Neural cell (in vitro differentiated cells): ENCODE measurements at regions not wholly inside any gene's neighbourhood (a gene's known extent, or its start where the extent isn't known, plus 50 kb on each side); places are given as distances from the start of the nearest gene placed in this dataset.

Source experiments
- H2AFZ ChIP-seq: fragments of 200-600, 300-800 bp; sonication (generic), shearing (Covaris generic); 2 replicates; pipeline ENCODE4 v1.6.0; 2014; ENCODE audit warnings: low read depth, mild to moderate bottlenecking, antibody characterized with exemption, low read length, moderate library complexity
- H3F3A ChIP-seq: fragments of 200-600 bp; shearing (Covaris generic); 2 replicates; pipeline ENCODE4 v1.6.1; 2016; ENCODE audit warnings: mild to moderate bottlenecking, moderate library complexity, mixed read lengths, antibody characterized with exemption, low read length; ENCODE audit not compliant: insufficient read depth, poor library complexity, severe bottlenecking
- H3K27ac ChIP-seq: fragments of 200-600, 300-800 bp; sonication (generic), shearing (Covaris generic); 2 replicates; pipeline ENCODE4 v1.5.1; 2014; ENCODE audit warnings: mild to moderate bottlenecking, low read length, moderate library complexity
- H3K27me3 ChIP-seq: fragments of 300-800, 200-600 bp; sonication (generic), shearing (Covaris generic); 2 replicates; pipeline ENCODE4 v1.6.0; 2014; ENCODE audit warnings: mild to moderate bottlenecking, low read depth, low read length, moderate library complexity; ENCODE audit not compliant: insufficient read depth
- H3K36me3 ChIP-seq: fragments of 300-800, 200-600 bp; sonication (generic), shearing (Covaris generic); 2 replicates; pipeline ENCODE4 v1.5.1; 2014; ENCODE audit warnings: mild to moderate bottlenecking, antibody characterized with exemption, low read length, moderate library complexity; ENCODE audit not compliant: insufficient read depth
- H3K4me2 ChIP-seq: fragments of 300-800, 200-600 bp; sonication (generic), shearing (Covaris generic); 2 replicates; pipeline ENCODE4 v1.6.0; 2014; ENCODE audit warnings: mild to moderate bottlenecking, low read length
- H3K4me3 ChIP-seq: fragments of 300-800, 200-600 bp; sonication (generic), shearing (Covaris generic); 2 replicates; pipeline ENCODE4 v1.5.1; 2014; ENCODE audit warnings: mild to moderate bottlenecking, low read length, moderate library complexity
- H3K79me2 ChIP-seq: fragments of 200-600 bp; shearing (Covaris generic); replicated peaks from 2 replicates; pipeline ENCODE4 v1.6.0; 2014; ENCODE audit warnings: mild to moderate bottlenecking, low read length, moderate library complexity; ENCODE audit not compliant: insufficient read depth
- H3K9ac ChIP-seq: fragments of 300-800, 200-600 bp; sonication (generic), shearing (Covaris generic); 2 replicates; pipeline ENCODE4 v1.6.1; 2016; ENCODE audit warnings: mild to moderate bottlenecking, low read length, mixed read lengths
- H3K9me2 ChIP-seq: fragments of 200-600 bp; shearing (Covaris generic); 2 replicates; pipeline ENCODE4 v1.6.1; 2016; ENCODE audit warnings: mild to moderate bottlenecking, low read length, mixed read lengths; ENCODE audit not compliant: insufficient read depth
- H3K9me3 ChIP-seq: fragments of 200-600, 300-800 bp; sonication (generic), shearing (Covaris generic); 2 replicates; pipeline ENCODE4 v1.6.1; 2016; ENCODE audit warnings: mild to moderate bottlenecking, mixed run types, low read length, moderate library complexity, mixed read lengths
- H4K20me1 ChIP-seq: fragments of 200-600 bp; shearing (Covaris generic); 2 replicates; pipeline ENCODE4 v1.6.1; 2016; ENCODE audit warnings: mild to moderate bottlenecking, mixed run types; ENCODE audit not compliant: insufficient read depth
- CTCF ChIP-seq: fragments of 450-650 bp; IDR thresholded peaks from 2 replicates; pipeline ENCODE4 v1.5.1; 2014; ENCODE audit warnings: antibody characterized with exemption, mild to moderate bottlenecking, moderate library complexity; ENCODE audit not compliant: poor library complexity, severe bottlenecking
- EP300 ChIP-seq: fragments of 450-650 bp; conservative IDR thresholded peaks from 2 replicates; pipeline ENCODE4 v1.6.1; 2014; ENCODE audit warnings: antibody characterized with exemption, mild to moderate bottlenecking, moderate library complexity; ENCODE audit not compliant: poor library complexity, severe bottlenecking
- EZH2 ChIP-seq: fragments of 200-600, 300-800 bp; shearing (Covaris generic), sonication (generic); IDR thresholded peaks from 2 replicates; pipeline ENCODE4 v1.6.1; 2014; ENCODE audit warnings: antibody characterized with exemption, low read length, borderline replicate concordance, mild to moderate bottlenecking; ENCODE audit not compliant: insufficient read depth, poor library complexity, severe bottlenecking
- MXI1 ChIP-seq: fragments of 450-650 bp; conservative IDR thresholded peaks from 2 replicates; pipeline ENCODE4 v1.6.1; 2014; ENCODE audit warnings: antibody characterized with exemption, mild to moderate bottlenecking; ENCODE audit not compliant: poor library complexity, severe bottlenecking
- POLR2AphosphoS5 ChIP-seq: IDR thresholded peaks from 2 replicates; pipeline ENCODE4 v1.6.1; 2012
- RAD21 ChIP-seq: fragments of 450-650 bp; conservative IDR thresholded peaks from 2 replicates; pipeline ENCODE4 v1.6.1; 2014; ENCODE audit warnings: antibody characterized with exemption, mild to moderate bottlenecking, moderate library complexity
- REST ChIP-seq: IDR thresholded peaks from 2 replicates; pipeline ENCODE4 v1.6.1; 2012; ENCODE audit warnings: borderline replicate concordance
- SMC3 ChIP-seq: fragments of 450-650 bp; conservative IDR thresholded peaks from 2 replicates; pipeline ENCODE4 v1.6.1; 2014; ENCODE audit warnings: antibody characterized with exemption, mild to moderate bottlenecking, moderate library complexity; ENCODE audit not compliant: poor library complexity
- TAF1 ChIP-seq: IDR thresholded peaks from 2 replicates; pipeline ENCODE4 v1.6.1; 2012; ENCODE audit warnings: low read depth

- no peak overlapping the region for H2AFZ ChIP-seq
- no peaks in the 10 kb centered on the region for H4K20me1 ChIP-seq
- TF ChIP-seq RAD21: no peak
- no peak for TF ChIP-seq REST
- no peak for TF ChIP-seq TAF1
- no peak for TF ChIP-seq SMC3
- no peak for TF ChIP-seq CTCF
- TF ChIP-seq MXI1: no peak
- no peak for TF ChIP-seq EP300
- no peak for TF ChIP-seq POLR2AphosphoS5
- TF ChIP-seq EZH2: no peak
Measured at GRCh38 chr5:155434681-155435080, 421.1 kb downstream of the KIF4B start.

DNA sequence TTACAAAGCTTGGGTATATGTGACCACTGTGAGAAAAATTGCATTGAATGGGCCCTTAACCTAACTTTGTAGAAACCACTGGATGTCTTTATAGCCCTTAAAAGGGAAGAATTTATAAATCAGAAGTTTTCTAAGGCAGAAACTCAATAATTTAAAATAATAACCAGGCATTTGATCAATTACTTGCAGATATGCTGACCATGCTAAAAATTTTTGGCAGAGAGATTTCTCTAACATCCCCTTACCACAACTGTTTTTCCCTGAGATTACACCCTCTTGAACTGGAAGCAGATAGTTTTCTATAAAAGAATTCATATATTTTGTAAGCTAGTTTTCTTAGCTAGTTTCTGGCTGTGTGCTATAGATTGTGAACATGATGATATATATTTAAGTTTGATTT lies 428.3 kb downstream of the KIF4B start:
- no peak for TF ChIP-seq SMC3
- TF ChIP-seq TAF1: no peak
- TF ChIP-seq MXI1: no peak
- TF ChIP-seq EZH2: no peak
- no peak for TF ChIP-seq CTCF
- no peak for TF ChIP-seq RAD21
- TF ChIP-seq EP300: no peak
- no peak for TF ChIP-seq POLR2AphosphoS5
- no peak for TF ChIP-seq REST
- no peaks in the 10 kb centered on the region for H3K9me2 ChIP-seq
- H3K9ac ChIP-seq: no peak overlapping the region
- H3K36me3 ChIP-seq: no peaks in the 10 kb centered on the region
- H3K79me2 ChIP-seq: no peaks in the 10 kb centered on the region
- H3K27ac ChIP-seq: no peak overlapping the region
- H4K20me1 ChIP-seq: no peaks in the 10 kb centered on the region
- H3F3A ChIP-seq: no peaks in the 10 kb centered on the region
- no peaks in the 10 kb centered on the region for H3K27me3 ChIP-seq
- no peak overlapping the region for H3K4me2 ChIP-seq
- H3K4me3 ChIP-seq: no peak overlapping the region
- H3K9me3 ChIP-seq: no peaks in the 10 kb centered on the region
- H2AFZ ChIP-seq: no peak overlapping the region

More at GRCh38 chr5:155434681-155435080, 421.1 kb downstream of the KIF4B start:
- Histone ChIP-seq H3K9me3 (no peaks in the 10 kb centered on the region), H3K4me2 (no peak overlapping the region), H3K4me3 (no peak overlapping the region), H3K9ac (no peak overlapping the region), H3F3A (no peaks in the 10 kb centered on the region), H3K79me2 (no peaks in the 10 kb centered on the region), H3K27ac (no peak overlapping the region), H3K36me3 (no peaks in the 10 kb centered on the region), H3K27me3 (no peaks in the 10 kb centered on the region), H3K9me2 (no peaks in the 10 kb centered on the region)
